Ovary (tissue), 7 donors: ENCODE measurements at regions not wholly inside any gene's neighbourhood (a gene's known extent, or its start where the extent isn't known, plus 50 kb on each side); places are given as distances from the start of the nearest gene placed in this dataset.

Experiments used
- DNase-seq, 5 donors: peaks; one replicate each; pipeline ENCODE4 v3.0.0-alpha.2; 2019 to 2020
- H3K27ac ChIP-seq, 2 donors: fragments of 200-600 bp; one replicate each; pipeline versions ENCODE4 v1.5.1 to v1.8.0; 2019 to 2022
- H3K27me3 ChIP-seq: fragments of 200-600 bp; one replicate; pipeline ENCODE4 v1.8.0; 2022
- H3K36me3 ChIP-seq: fragments of 200-600 bp; sonication (generic); one replicate; pipeline ENCODE4 v1.5.1; 2019
- H3K4me1 ChIP-seq: one replicate; pipeline ENCODE4 v1.8.1; 2013; ENCODE audit warnings: mild to moderate bottlenecking, moderate library complexity; ENCODE audit not compliant: insufficient read depth
- H3K4me3 ChIP-seq: fragments of 200-600 bp; sonication (generic); one replicate; pipeline ENCODE4 v1.5.1; 2017
- H3K9me3 ChIP-seq, 2 donors: fragments of 200-600 bp in 1 of 2; sonication (generic) in 1 of 2; one replicate each; pipeline versions ENCODE4 v1.5.1 to v1.8.1; 2013 to 2019; ENCODE audit warnings: mild to moderate bottlenecking in 1 of 2, moderate library complexity in 1 of 2
- CTCF ChIP-seq, 3 donors: fragments of 450-650 bp in 2 of 3; fragments of 200-600 bp in 1 of 3; IDR thresholded peaks; one replicate each; pipeline versions ENCODE4 v1.5.1 to v1.8.0; 2016 to 2022; ENCODE audit warnings: antibody characterized with exemption in 3 of 3, mild to moderate bottlenecking in 1 of 3
- EP300 ChIP-seq: sonication (generic); formaldehyde crosslinking; IDR thresholded peaks from one replicate; pipeline ENCODE4 v1.6.1; 2017; ENCODE audit warnings: antibody characterized with exemption
- POLR2A ChIP-seq: fragments of 450-650 bp; IDR thresholded peaks from one replicate; pipeline ENCODE4 v1.6.1; 2017; ENCODE audit warnings: antibody characterized with exemption, mild to moderate bottlenecking, moderate library complexity
- WGBS, 3 donors: extraction: QIAGEN DNeasy Blood & Tissue Kit in 1 of 3; methylation state at CpG; one replicate each; pipeline versions ENCODE4 v1.1.5 to v1.1.7; 2013 to 2017; 5-methylcytosine and 5-hydroxymethylcytosine counted together
- intact Hi-C, 4 donors: fragments of 100-400 bp; cut with DNase I; formaldehyde crosslinking; loops; one replicate each; pipeline versions ENCODE4 v1.11.0 to v1.15.1; 2022 to 2023
- donor health status: DM: no; HTN: no; CAD: no; lungs with moderate emphysema.
- donor health status: DM: no; HTN: no; CAD: no.
- donor health status: Bipolar disorder and iron deficiency.
- donor health status: DM: no; HTN: no; CAD: no.
- donor health status: DM: yes; HTN: yes; CAD: no.

GRCh38 chr20:7232796-7233195 lies 465.3 kb downstream of the BMP2 start:
- TF ChIP-seq EP300, result no peak
- TF ChIP-seq CTCF (IDR thresholded peaks at IDR 0.05), result no peak
- no peak for TF ChIP-seq POLR2A
- no peaks in the 10 kb centered on the region for H3K9me3 ChIP-seq
- H3K27ac ChIP-seq, result no peak overlapping the region
- WGBS, 3 donors, result 62 to 69% (median 67%) methylated on average over 2 of the region's 2 CpGs
- no peaks in the 10 kb centered on the region for H3K4me1 ChIP-seq
- intact Hi-C loops, result no loop called here
- no peaks in the 10 kb centered on the region for H3K36me3 ChIP-seq
- H3K27me3 ChIP-seq, result no peaks in the 10 kb centered on the region
- no peak for DNase-seq
- no peak overlapping the region for H3K4me3 ChIP-seq

- Histone ChIP-seq H3K27ac (no peak overlapping the region), H3K27me3 (no peaks in the 10 kb centered on the region), H3K4me3 (no peak overlapping the region), H3K9me3 (no peaks in the 10 kb centered on the region), H3K4me1 (no peaks in the 10 kb centered on the region), H3K36me3 (no peaks in the 10 kb centered on the region)
- intact Hi-C loops, result no loop called here
- no peak for DNase-seq
- TF ChIP-seq POLR2A, result no peak
- no peak for TF ChIP-seq EP300
- TF ChIP-seq CTCF (IDR thresholded peaks at IDR 0.05), result no peak
- WGBS, 3 donors, result 75 to 89% (median 81%) methylated on average over 1 of the region's 1 CpG
Measured at GRCh38 chr20:7237251-7237650, 469.8 kb downstream of the BMP2 start.

- Histone ChIP-seq H3K27ac (no peak overlapping the region), H3K36me3 (no peaks in the 10 kb centered on the region), H3K4me1 (no peaks in the 10 kb centered on the region), H3K9me3 (no peaks in the 10 kb centered on the region), H3K27me3 (no peaks in the 10 kb centered on the region), H3K4me3 (no peak overlapping the region)
- intact Hi-C loops, result no loop called here
- no peak for TF ChIP-seq EP300
- TF ChIP-seq CTCF (IDR thresholded peaks at IDR 0.05), result no peak
- no peak for TF ChIP-seq POLR2A
- 91 to 94% (median 92%) methylated on average over 3 of the region's 3 CpGs for WGBS, 3 donors
- no peak for DNase-seq
Measured at GRCh38 chr20:7240490-7240889, 473.0 kb downstream of the BMP2 start.

DNA sequence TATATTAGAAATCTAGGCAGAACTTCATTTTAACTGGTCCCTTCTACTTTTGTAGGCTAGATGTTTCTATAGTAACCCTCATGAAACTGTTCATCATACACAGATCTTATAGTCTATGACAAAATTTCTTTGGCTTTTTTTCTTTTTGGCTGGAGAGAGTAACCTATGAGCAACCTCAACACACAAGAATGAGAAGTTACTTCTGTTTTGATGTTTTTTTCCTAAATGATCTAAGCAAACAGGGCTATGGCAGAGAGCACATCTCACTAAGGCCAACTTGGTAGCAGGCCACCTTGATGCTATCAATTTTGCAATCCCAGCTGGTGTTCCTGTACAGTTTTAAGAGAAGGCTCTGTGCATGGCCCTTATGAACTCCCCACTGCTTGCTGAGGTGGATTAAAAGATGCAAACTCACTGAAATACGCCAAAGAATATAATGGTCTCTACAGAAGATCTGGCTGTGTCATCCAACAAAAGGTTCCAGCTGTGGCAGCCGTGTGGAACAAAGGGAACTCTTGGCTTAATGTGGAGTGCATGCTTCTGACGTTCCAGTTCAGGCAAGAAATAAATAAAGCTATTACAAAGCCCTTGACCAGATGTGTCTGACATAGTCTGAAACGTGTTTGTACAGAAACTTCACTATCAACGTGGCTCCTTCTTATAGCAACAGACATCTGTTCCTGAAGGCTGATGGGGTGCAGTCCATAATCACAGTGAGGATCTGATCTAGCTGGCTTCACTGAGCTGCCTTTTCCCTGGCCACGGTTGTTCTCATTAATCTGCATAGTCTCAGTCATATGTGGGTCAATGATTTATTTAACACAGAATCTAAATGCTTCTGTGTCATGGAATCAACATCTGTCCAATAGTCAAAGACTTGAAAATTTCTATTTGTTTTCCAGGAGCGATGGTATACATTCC lies 481.1 kb downstream of the BMP2 start:
- no peak for DNase-seq
- no peaks in the 10 kb centered on the region for H3K36me3 ChIP-seq
- no peaks in the 10 kb centered on the region for H3K9me3 ChIP-seq
- 17 to 23% (median 22%) methylated on average over 7 of the region's 7 CpGs for WGBS, 3 donors
- H3K27ac ChIP-seq, result no peak overlapping the region
- TF ChIP-seq POLR2A, result no peak
- no peak for TF ChIP-seq CTCF (IDR thresholded peaks at IDR 0.05)
- TF ChIP-seq EP300, result no peak
- H3K4me3 ChIP-seq, result no peak overlapping the region
- H3K27me3 ChIP-seq, result no peaks in the 10 kb centered on the region
- H3K4me1 ChIP-seq, result no peaks in the 10 kb centered on the region
- intact Hi-C loops, result no loop called here
